ENCODE measurements at regions not wholly inside any gene's neighbourhood (a gene's known extent, or its start where the extent isn't known, plus 50 kb on each side); places are given as distances from the start of the nearest gene placed in this dataset.

DNA sequence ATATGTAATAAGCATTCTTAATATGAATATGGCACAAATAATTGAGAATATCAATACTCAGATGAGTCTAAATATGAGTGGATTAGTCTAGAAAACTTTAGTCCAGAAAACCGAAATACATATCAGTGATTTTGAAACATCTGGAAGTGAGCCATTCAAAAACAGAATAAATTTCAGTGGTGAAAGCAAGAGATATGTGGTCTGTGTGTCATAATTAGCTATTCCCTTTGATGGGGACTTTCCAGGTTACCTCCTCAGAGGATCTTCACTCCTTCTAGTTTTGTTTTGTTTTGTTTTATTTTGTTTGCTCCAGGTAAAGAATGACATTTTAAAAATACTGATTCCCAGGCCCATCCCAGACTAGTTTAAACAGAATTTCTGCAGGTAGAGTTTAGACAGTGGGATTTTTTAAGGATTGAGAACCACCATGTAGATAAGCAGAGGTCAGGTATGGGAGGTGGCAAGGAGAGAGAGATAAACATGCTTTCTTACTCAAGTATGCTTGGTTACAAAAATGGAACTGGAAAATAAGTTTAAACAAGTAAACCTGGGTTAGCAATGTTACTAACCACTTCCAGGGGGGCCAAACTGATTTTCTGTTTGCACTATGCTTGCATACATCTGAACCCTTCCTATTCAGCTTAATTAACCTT lies 70.7 kb downstream of the NABP1 start (continued):
- TF ChIP-seq, protein P1, sequence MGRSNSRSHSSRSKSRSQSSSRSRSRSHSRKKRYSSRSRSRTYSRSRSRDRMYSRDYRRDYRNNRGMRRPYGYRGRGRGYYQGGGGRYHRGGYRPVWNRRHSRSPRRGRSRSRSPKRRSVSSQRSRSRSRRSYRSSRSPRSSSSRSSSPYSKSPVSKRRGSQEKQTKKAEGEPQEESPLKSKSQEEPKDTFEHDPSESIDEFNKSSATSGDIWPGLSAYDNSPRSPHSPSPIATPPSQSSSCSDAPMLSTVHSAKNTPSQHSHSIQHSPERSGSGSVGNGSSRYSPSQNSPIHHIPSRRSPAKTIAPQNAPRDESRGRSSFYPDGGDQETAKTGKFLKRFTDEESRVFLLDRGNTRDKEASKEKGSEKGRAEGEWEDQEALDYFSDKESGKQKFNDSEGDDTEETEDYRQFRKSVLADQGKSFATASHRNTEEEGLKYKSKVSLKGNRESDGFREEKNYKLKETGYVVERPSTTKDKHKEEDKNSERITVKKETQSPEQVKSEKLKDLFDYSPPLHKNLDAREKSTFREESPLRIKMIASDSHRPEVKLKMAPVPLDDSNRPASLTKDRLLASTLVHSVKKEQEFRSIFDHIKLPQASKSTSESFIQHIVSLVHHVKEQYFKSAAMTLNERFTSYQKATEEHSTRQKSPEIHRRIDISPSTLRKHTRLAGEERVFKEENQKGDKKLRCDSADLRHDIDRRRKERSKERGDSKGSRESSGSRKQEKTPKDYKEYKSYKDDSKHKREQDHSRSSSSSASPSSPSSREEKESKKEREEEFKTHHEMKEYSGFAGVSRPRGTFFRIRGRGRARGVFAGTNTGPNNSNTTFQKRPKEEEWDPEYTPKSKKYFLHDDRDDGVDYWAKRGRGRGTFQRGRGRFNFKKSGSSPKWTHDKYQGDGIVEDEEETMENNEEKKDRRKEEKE (IDR thresholded peaks at IDR 0.05): no peak
- TF ChIP-seq SMAD5 (IDR thresholded peaks at IDR 0.05; ENCODE audit: low read depth): no peak
- TF ChIP-seq CEBPB (IDR thresholded peaks at IDR 0.05; ENCODE audit: borderline replicate concordance in 1 of 2, low read depth in 2 of 2, low read length in 2 of 2): no peak
- TF ChIP-seq, protein P2, sequence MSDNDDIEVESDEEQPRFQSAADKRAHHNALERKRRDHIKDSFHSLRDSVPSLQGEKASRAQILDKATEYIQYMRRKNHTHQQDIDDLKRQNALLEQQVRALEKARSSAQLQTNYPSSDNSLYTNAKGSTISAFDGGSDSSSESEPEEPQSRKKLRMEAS (IDR thresholded peaks at IDR 0.05; ENCODE audit: low read depth, low read length): no peak
- no peak for TF ChIP-seq ZNF622 (IDR thresholded peaks at IDR 0.05)
- TF ChIP-seq MEF2B (IDR thresholded peaks at IDR 0.05; ENCODE audit: partially characterized antibody, poor library complexity, severe bottlenecking): no peak
- 0 out of 2 replicates have a peak, but pooled peaks have one; percentile 32 for TF ChIP-seq ZBED1 (IDR thresholded peaks at IDR 0.05; ENCODE audit: borderline replicate concordance)
- no peak for TF ChIP-seq CBX3 (IDR thresholded peaks at IDR 0.05; ENCODE audit: borderline replicate concordance, low read depth)
- no peak for TF ChIP-seq NRF1 (conservative IDR thresholded peaks at IDR 0.05; ENCODE audit: low read depth, low read length)
- peak; percentile 49 to 79 for TF ChIP-seq IKZF2 (IDR thresholded peaks at IDR 0.05)
- no peak for TF ChIP-seq KAT2A (conservative IDR thresholded peaks at IDR 0.05; ENCODE audit: control insufficient read depth, low read depth, low read length)
- TF ChIP-seq, protein P3, sequence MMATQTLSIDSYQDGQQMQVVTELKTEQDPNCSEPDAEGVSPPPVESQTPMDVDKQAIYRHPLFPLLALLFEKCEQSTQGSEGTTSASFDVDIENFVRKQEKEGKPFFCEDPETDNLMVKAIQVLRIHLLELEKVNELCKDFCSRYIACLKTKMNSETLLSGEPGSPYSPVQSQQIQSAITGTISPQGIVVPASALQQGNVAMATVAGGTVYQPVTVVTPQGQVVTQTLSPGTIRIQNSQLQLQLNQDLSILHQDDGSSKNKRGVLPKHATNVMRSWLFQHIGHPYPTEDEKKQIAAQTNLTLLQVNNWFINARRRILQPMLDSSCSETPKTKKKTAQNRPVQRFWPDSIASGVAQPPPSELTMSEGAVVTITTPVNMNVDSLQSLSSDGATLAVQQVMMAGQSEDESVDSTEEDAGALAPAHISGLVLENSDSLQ (IDR thresholded peaks at IDR 0.05): no peak
- no peak for TF ChIP-seq EZH2 (IDR thresholded peaks at IDR 0.05; ENCODE audit: borderline replicate concordance, control insufficient read depth, low read depth, low read length)
- no peak for TF ChIP-seq HDAC6 (IDR thresholded peaks at IDR 0.05; ENCODE audit: unreplicated experiment)
- TF ChIP-seq CHD2 (IDR thresholded peaks at IDR 0.05; ENCODE audit: borderline replicate concordance, low read depth, low read length): no peak
- TF ChIP-seq, protein P4, sequence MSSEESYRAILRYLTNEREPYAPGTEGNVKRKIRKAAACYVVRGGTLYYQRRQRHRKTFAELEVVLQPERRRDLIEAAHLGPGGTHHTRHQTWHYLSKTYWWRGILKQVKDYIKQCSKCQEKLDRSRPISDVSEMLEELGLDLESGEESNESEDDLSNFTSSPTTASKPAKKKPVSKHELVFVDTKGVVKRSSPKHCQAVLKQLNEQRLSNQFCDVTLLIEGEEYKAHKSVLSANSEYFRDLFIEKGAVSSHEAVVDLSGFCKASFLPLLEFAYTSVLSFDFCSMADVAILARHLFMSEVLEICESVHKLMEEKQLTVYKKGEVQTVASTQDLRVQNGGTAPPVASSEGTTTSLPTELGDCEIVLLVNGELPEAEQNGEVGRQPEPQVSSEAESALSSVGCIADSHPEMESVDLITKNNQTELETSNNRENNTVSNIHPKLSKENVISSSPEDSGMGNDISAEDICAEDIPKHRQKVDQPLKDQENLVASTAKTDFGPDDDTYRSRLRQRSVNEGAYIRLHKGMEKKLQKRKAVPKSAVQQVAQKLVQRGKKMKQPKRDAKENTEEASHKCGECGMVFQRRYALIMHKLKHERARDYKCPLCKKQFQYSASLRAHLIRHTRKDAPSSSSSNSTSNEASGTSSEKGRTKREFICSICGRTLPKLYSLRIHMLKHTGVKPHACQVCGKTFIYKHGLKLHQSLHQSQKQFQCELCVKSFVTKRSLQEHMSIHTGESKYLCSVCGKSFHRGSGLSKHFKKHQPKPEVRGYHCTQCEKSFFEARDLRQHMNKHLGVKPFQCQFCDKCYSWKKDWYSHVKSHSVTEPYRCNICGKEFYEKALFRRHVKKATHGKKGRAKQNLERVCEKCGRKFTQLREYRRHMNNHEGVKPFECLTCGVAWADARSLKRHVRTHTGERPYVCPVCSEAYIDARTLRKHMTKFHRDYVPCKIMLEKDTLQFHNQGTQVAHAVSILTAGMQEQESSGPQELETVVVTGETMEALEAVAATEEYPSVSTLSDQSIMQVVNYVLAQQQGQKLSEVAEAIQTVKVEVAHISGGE (CRISPR knock-in tag; IDR thresholded peaks at IDR 0.05): no peak
- TF ChIP-seq JUNB (IDR thresholded peaks at IDR 0.05): peak; percentile 79
- no peak for TF ChIP-seq TBL1XR1 (IDR thresholded peaks at IDR 0.05; ENCODE audit: low read depth, low read length)
- no peak for TF ChIP-seq SUZ12 (IDR thresholded peaks at IDR 0.05; ENCODE audit: unreplicated experiment)
- no peak for TF ChIP-seq BACH1 (IDR thresholded peaks at IDR 0.05; ENCODE audit: borderline replicate concordance)
- no peak for TF ChIP-seq NBN (IDR thresholded peaks at IDR 0.05)
- TF ChIP-seq, protein P5, sequence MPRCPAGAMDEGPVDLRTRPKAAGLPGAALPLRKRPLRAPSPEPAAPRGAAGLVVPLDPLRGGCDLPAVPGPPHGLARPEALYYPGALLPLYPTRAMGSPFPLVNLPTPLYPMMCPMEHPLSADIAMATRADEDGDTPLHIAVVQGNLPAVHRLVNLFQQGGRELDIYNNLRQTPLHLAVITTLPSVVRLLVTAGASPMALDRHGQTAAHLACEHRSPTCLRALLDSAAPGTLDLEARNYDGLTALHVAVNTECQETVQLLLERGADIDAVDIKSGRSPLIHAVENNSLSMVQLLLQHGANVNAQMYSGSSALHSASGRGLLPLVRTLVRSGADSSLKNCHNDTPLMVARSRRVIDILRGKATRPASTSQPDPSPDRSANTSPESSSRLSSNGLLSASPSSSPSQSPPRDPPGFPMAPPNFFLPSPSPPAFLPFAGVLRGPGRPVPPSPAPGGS (IDR thresholded peaks at IDR 0.05; ENCODE audit: borderline replicate concordance, insufficient read depth, low read depth, low read length, poor library complexity, severe bottlenecking): peak; percentile 35
